IPS-11a (cell line): ENCODE measurements at regions not wholly inside any gene's neighbourhood (a gene's known extent, or its start where the extent isn't known, plus 50 kb on each side); places are given as distances from the start of the nearest gene placed in this dataset.

Experiments used
- H3K4me3 ChIP-seq: one replicate; pipeline ENCODE4 v1.5.1; 2013; ENCODE audit warnings: low read depth, low read length, control low read depth

GRCh38 chr4:112982680-112983079, 66.8 kb upstream of the ANK2 start:
- no peak overlapping the region for H3K4me3 ChIP-seq

- no peak overlapping the region for H3K4me3 ChIP-seq
Observed at GRCh38 chr4:112994732-112995464, 54.6 kb upstream of the ANK2 start.
